Fibroblast of the aortic adventitia (primary cell): ENCODE measurements at regions not wholly inside any gene's neighbourhood (a gene's known extent, or its start where the extent isn't known, plus 50 kb on each side); places are given as distances from the start of the nearest gene placed in this dataset.
"Not testable (repeated sequence)": the region's sequence is repeated elsewhere in the genome, so short reads cannot be mapped to it uniquely, and the experiment has no call there.

Experiments
- DNase-seq: peaks from one replicate; pipeline ENCODE4 v3.0.0-alpha.2; 2010; ENCODE audit warnings: low read depth
- H3K4me3 ChIP-seq: 2 replicates; pipeline ENCODE4 v1.5.1; 2011; ENCODE audit warnings: low read depth, mild to moderate bottlenecking, control low read depth, low read length, moderate library complexity
- CTCF ChIP-seq: IDR thresholded peaks from 2 replicates; pipeline ENCODE4 v1.5.1; 2011; ENCODE audit warnings: mild to moderate bottlenecking, low read length, control low read depth, inconsistent platforms; ENCODE audit not compliant: insufficient read depth

GRCh38 chr2:109677835-109678580 lies 63.8 kb downstream of the SOWAHC start:
- no peak for TF ChIP-seq CTCF
- no peak for DNase-seq
- no peak overlapping the region for H3K4me3 ChIP-seq

GRCh38 chr2:109678724-109679201 lies 64.6 kb downstream of the SOWAHC start:
- H3K4me3 ChIP-seq, DNase-seq: not testable (repeated sequence)

GRCh38 chr2:109679225-109679624 lies 65.1 kb downstream of the SOWAHC start:
- TF ChIP-seq CTCF: no peak
- DNase-seq: no peak

GRCh38 chr2:109679626-109680025 lies 65.5 kb downstream of the SOWAHC start:
- TF ChIP-seq CTCF: no peak
- H3K4me3 ChIP-seq: no peak overlapping the region
- no peak for DNase-seq

More at GRCh38 chr2:109679225-109679624, 65.1 kb downstream of the SOWAHC start:
- H3K4me3 ChIP-seq: no peak overlapping the region

GRCh38 chr2:109680523-109681297 lies 66.5 kb downstream of the SOWAHC start:
- TF ChIP-seq CTCF: no peak
- H3K4me3 ChIP-seq: no peak overlapping the region
- DNase-seq: no peak

GRCh38 chr2:109681633-109682380 lies 67.6 kb downstream of the SOWAHC start:
- DNase-seq: no peak
- H3K4me3 ChIP-seq: no peak overlapping the region
- no peak for TF ChIP-seq CTCF

GRCh38 chr2:109683452-109683851 lies 69.3 kb downstream of the SOWAHC start:
- no peak for TF ChIP-seq CTCF
- no peak for DNase-seq
- H3K4me3 ChIP-seq: no peak overlapping the region
